ENCODE measurements at regions not wholly inside any gene's neighbourhood (a gene's known extent, or its start where the extent isn't known, plus 50 kb on each side); places are given as distances from the start of the nearest gene placed in this dataset.
A peak's percentile ranks its signal among the peaks of the same experiment; 100 is the strongest.
"Not testable (repeated sequence)": the region's sequence is repeated elsewhere in the genome, so short reads cannot be mapped to it uniquely, and the experiment has no call there.

DNA sequence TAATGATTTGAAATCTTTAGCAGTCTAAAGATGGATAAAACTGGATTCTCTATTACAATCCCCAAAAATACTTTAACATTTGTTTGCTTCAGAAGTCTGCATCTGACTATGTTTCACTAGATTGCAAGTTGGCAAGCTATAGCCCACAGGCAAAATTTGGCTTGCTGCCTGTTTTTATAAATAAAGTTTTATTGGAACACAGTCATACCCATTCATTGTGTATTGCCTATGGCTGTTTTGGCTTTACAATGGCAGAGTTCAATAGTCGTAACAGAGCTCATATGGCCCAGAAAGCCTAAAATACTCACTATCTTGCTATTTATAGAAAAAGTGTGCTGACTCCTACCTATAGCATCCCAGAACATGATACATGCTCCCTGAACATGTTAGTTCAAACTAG lies 89.0 kb upstream of the GPR141 start:
- Mint-ChIP-seq H3K36me3 (ENCODE audit: insufficient read depth) (no peaks in the 10 kb centered on the region), H3K27ac (no peak overlapping the region), H3K4me3 (no peak overlapping the region), H3K27me3 (peaks cover 11 to 16% of the 10 kb centered on the region in 2 donors), H3K9me3 (peaks cover 0 to 2% of the 10 kb centered on the region in 2 donors), H3K4me1 (ENCODE audit: low read depth in 2 of 2) (no peaks in the 10 kb centered on the region)
- DNase-seq, result no peak
- ATAC-seq (replicated peaks), result no peak

DNA sequence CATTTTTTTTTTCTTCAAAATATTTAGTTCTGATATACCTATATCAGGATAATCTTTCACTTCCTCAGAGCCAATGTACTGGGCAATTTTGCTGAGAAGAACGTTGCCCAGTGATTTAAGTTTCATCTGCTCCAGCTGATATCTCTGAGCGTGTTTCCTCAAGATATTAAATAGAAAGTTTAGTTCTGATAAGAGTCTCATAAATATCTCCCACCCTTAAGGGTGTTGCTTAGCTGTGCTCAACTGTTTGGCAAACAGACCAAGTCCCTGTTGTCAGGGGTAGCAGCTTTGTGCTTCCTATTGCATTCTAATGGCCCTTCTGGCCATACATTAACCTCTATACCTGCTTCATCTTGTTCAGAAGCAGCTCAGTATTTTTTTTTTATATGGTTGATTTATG lies 84.7 kb upstream of the GPR141 start:
- Mint-ChIP-seq H3K27ac (no peak overlapping the region), H3K9me3 (peaks cover 0 to 2% of the 10 kb centered on the region in 2 donors), H3K4me1 (ENCODE audit: low read depth in 2 of 2) (no peaks in the 10 kb centered on the region), H3K27me3 (peaks cover 0 to 9% of the 10 kb centered on the region in 2 donors), H3K4me3 (no peak overlapping the region), H3K36me3 (ENCODE audit: insufficient read depth) (no peaks in the 10 kb centered on the region)
- ATAC-seq (replicated peaks) (no peak), DNase-seq (no peak)

DNA sequence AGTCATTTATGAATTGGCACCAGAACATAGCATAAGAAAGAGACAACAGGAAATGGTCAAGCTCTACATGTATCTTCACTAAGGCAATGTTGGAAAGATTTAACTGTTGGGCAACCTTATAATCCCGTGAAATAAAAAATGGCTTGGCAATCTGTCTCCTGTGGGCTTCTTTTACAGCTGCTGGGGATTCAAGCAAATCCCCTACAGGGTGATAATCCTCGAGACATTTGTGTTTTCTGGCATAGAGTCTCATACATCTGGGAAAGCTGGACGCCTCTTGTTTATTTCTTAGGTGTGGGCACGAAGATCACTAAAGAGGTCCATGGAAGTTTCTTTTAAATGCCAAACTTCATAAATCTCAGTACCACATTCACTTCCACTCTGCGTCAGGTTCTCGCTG lies 82.2 kb upstream of the GPR141 start:
- Mint-ChIP-seq H3K36me3 (ENCODE audit: insufficient read depth) (no peaks in the 10 kb centered on the region), H3K9me3 (peaks cover 0 to under 1% of the 10 kb centered on the region in 2 donors), H3K27me3 (peaks cover 0 to 9% of the 10 kb centered on the region in 2 donors), H3K27ac (no peak overlapping the region), H3K4me1 (ENCODE audit: low read depth in 2 of 2) (no peaks in the 10 kb centered on the region), H3K4me3 (no peak overlapping the region)
- no peak for DNase-seq
- ATAC-seq (replicated peaks), result no peak

GRCh38 chr7:37604078-37604477 lies 79.5 kb upstream of the GPR141 start:
- Mint-ChIP-seq H3K36me3 (ENCODE audit: insufficient read depth) (no peaks in the 10 kb centered on the region), H3K9me3 (no peaks in the 10 kb centered on the region), H3K4me1 (ENCODE audit: low read depth in 2 of 2) (no peaks in the 10 kb centered on the region), H3K4me3 (no peak overlapping the region), H3K27ac (no peak overlapping the region), H3K27me3 (peaks cover 10 to 14% of the 10 kb centered on the region in 2 donors)
- ATAC-seq (replicated peaks) (no peak), DNase-seq (no peak)

- H3K27ac Mint-ChIP-seq; H3K9me3 Mint-ChIP-seq; ATAC-seq (replicated peaks); DNase-seq; H3K27me3 Mint-ChIP-seq; H3K4me1 Mint-ChIP-seq (ENCODE audit: low read depth in 2 of 2); H3K4me3 Mint-ChIP-seq; H3K36me3 Mint-ChIP-seq (ENCODE audit: insufficient read depth): not testable (repeated sequence)
Measured at GRCh38 chr7:37617406-37617805, 66.2 kb upstream of the GPR141 start.

GRCh38 chr7:37633048-37633447 lies 50.5 kb upstream of the GPR141 start:
- H3K9me3 Mint-ChIP-seq, result peaks cover 4 to 22% of the 10 kb centered on the region in 2 donors
- H3K4me1 Mint-ChIP-seq (ENCODE audit: low read depth in 2 of 2), result peaks cover 6 to 20% of the 10 kb centered on the region in 2 donors
- H3K27ac Mint-ChIP-seq, result no peak overlapping the region
- ATAC-seq (replicated peaks), result peak; percentile 76
- H3K36me3 Mint-ChIP-seq (ENCODE audit: insufficient read depth), result no peaks in the 10 kb centered on the region
- peaks cover 0 to 8% of the 10 kb centered on the region in 2 donors for H3K27me3 Mint-ChIP-seq
- H3K4me3 Mint-ChIP-seq, result peak overlapping the region; percentile 49 to 54
- no peak for DNase-seq

Measured in effector memory CD8-positive, alpha-beta T cell (primary cell).